ENCODE measurements at regions not wholly inside any gene's neighbourhood (a gene's known extent, or its start where the extent isn't known, plus 50 kb on each side); places are given as distances from the start of the nearest gene placed in this dataset.

GRCh38 chr2:20539776-20540586, 93.1 kb downstream of the RHOB start:
- no peak for TF ChIP-seq ISL1 (CRISPR knock-in tag; IDR thresholded peaks at IDR 0.05)
- no peak for TF ChIP-seq ZNF565 (CRISPR knock-in tag; conservative IDR thresholded peaks at IDR 0.05; ENCODE audit: low read depth)
- TF ChIP-seq RARB (CRISPR knock-in tag; IDR thresholded peaks at IDR 0.05) = no peak
- no peak for TF ChIP-seq ESRRG (CRISPR knock-in tag; IDR thresholded peaks at IDR 0.05)
- TF ChIP-seq ARNTL (CRISPR knock-in tag; IDR thresholded peaks at IDR 0.05; ENCODE audit: borderline replicate concordance, low read depth) = no peak
- no peak for TF ChIP-seq ZFP3 (CRISPR knock-in tag; IDR thresholded peaks at IDR 0.05)
- no peak for TF ChIP-seq CSRNP3 (CRISPR knock-in tag; IDR thresholded peaks at IDR 0.05)
- no peak for TF ChIP-seq SNAI2 (CRISPR knock-in tag; IDR thresholded peaks at IDR 0.05)
- TF ChIP-seq GLIS3 (CRISPR knock-in tag; IDR thresholded peaks at IDR 0.05) = no peak
- TF ChIP-seq PPARA (CRISPR knock-in tag; IDR thresholded peaks at IDR 0.05; ENCODE audit: borderline replicate concordance) = no peak
- no peak for TF ChIP-seq TCF4 (CRISPR knock-in tag; IDR thresholded peaks at IDR 0.05; ENCODE audit: borderline replicate concordance)
- no peak for TF ChIP-seq POU6F1 (CRISPR knock-in tag; IDR thresholded peaks at IDR 0.05; ENCODE audit: borderline replicate concordance, low read depth)
- TF ChIP-seq BACH2 (CRISPR knock-in tag; IDR thresholded peaks at IDR 0.05; ENCODE audit: borderline replicate concordance) = no peak
- TF ChIP-seq ZFP30 (CRISPR knock-in tag; IDR thresholded peaks at IDR 0.05) = no peak
- TF ChIP-seq TSHZ2 (CRISPR knock-in tag; IDR thresholded peaks at IDR 0.05) = no peak
- TF ChIP-seq TOX (CRISPR knock-in tag; IDR thresholded peaks at IDR 0.05; ENCODE audit: borderline replicate concordance) = no peak
- ATAC-seq = no peak

GRCh38 chr2:20540587-20541293, 93.9 kb downstream of the RHOB start:
- ATAC-seq = no peak
- TF ChIP-seq CSRNP3 (CRISPR knock-in tag; IDR thresholded peaks at IDR 0.05) (no peak), RARB (CRISPR knock-in tag; IDR thresholded peaks at IDR 0.05) (no peak), BACH2 (CRISPR knock-in tag; IDR thresholded peaks at IDR 0.05; ENCODE audit: borderline replicate concordance) (no peak), POU6F1 (CRISPR knock-in tag; IDR thresholded peaks at IDR 0.05; ENCODE audit: borderline replicate concordance, low read depth) (no peak), ZFP3 (CRISPR knock-in tag; IDR thresholded peaks at IDR 0.05) (no peak), CSDC2 (CRISPR knock-in tag; IDR thresholded peaks at IDR 0.05) (no peak), GLIS3 (CRISPR knock-in tag; IDR thresholded peaks at IDR 0.05) (no peak), ZNF8 (CRISPR knock-in tag; IDR thresholded peaks at IDR 0.05) (no peak), PATZ1 (CRISPR knock-in tag; IDR thresholded peaks at IDR 0.05; ENCODE audit: borderline replicate concordance) (no peak), ESRRG (CRISPR knock-in tag; IDR thresholded peaks at IDR 0.05) (no peak), CREB5 (CRISPR knock-in tag; IDR thresholded peaks at IDR 0.05; ENCODE audit: low read depth) (no peak), PPARA (CRISPR knock-in tag; IDR thresholded peaks at IDR 0.05; ENCODE audit: borderline replicate concordance) (no peak), TOX (CRISPR knock-in tag; IDR thresholded peaks at IDR 0.05; ENCODE audit: borderline replicate concordance) (no peak), ZNF565 (CRISPR knock-in tag; conservative IDR thresholded peaks at IDR 0.05; ENCODE audit: low read depth) (no peak), ZC3H10 (CRISPR knock-in tag; IDR thresholded peaks at IDR 0.05) (no peak)

All from SK-N-SH treated with all-trans-retinoic acid at 6 μM for 48 hours (cell line).